ENCODE measurements at regions not wholly inside any gene's neighbourhood (a gene's known extent, or its start where the extent isn't known, plus 50 kb on each side); places are given as distances from the start of the nearest gene placed in this dataset.
A peak's percentile ranks its signal among the peaks of the same experiment; 100 is the strongest.

GRCh38 chr14:51444353-51445000, 204.4 kb downstream of the TMX1 start:
- H3K4me1 ChIP-seq (ENCODE audit: control insufficient read depth, insufficient read depth, low read length, unreplicated experiment) = peaks cover 56% of the 10 kb centered on the region
- no peak overlapping the region for H2AFZ ChIP-seq (ENCODE audit: low read length, unreplicated experiment)
- H3K27ac ChIP-seq (ENCODE audit: low read depth, low read length) = peak overlapping the region; percentile 95
- no peaks in the 10 kb centered on the region for H3K36me3 ChIP-seq (ENCODE audit: insufficient read depth, low read length)
- H3K79me2 ChIP-seq (ENCODE audit: control insufficient read depth, insufficient read depth, low read length, unreplicated experiment) = no peaks in the 10 kb centered on the region
- H3K4me3 ChIP-seq (ENCODE audit: low read depth, low read length) = no peak overlapping the region
- H3K27me3 ChIP-seq (ENCODE audit: insufficient read depth, low read length) = no peaks in the 10 kb centered on the region

GRCh38 chr14:51445001-51445390, 204.9 kb downstream of the TMX1 start:
- H3K27ac ChIP-seq (ENCODE audit: low read depth, low read length) = no peak overlapping the region
- H3K36me3 ChIP-seq (ENCODE audit: insufficient read depth, low read length) = no peaks in the 10 kb centered on the region
- no peaks in the 10 kb centered on the region for H3K79me2 ChIP-seq (ENCODE audit: control insufficient read depth, insufficient read depth, low read length, unreplicated experiment)
- no peaks in the 10 kb centered on the region for H3K27me3 ChIP-seq (ENCODE audit: insufficient read depth, low read length)
- H3K4me1 ChIP-seq (ENCODE audit: control insufficient read depth, insufficient read depth, low read length, unreplicated experiment) = peaks cover 56% of the 10 kb centered on the region
- no peak overlapping the region for H2AFZ ChIP-seq (ENCODE audit: low read length, unreplicated experiment)
- no peak overlapping the region for H3K4me3 ChIP-seq (ENCODE audit: low read depth, low read length)

GRCh38 chr14:51446771-51447170, 204.9 kb upstream of the FRMD6 start:
- Histone ChIP-seq H3K4me3 (ENCODE audit: low read depth, low read length) (no peak overlapping the region), H3K36me3 (ENCODE audit: insufficient read depth, low read length) (no peaks in the 10 kb centered on the region), H2AFZ (ENCODE audit: low read length, unreplicated experiment) (no peak overlapping the region), H3K4me1 (ENCODE audit: control insufficient read depth, insufficient read depth, low read length, unreplicated experiment) (peaks cover 43% of the 10 kb centered on the region), H3K27ac (ENCODE audit: low read depth, low read length) (no peak overlapping the region), H3K79me2 (ENCODE audit: control insufficient read depth, insufficient read depth, low read length, unreplicated experiment) (no peaks in the 10 kb centered on the region), H3K27me3 (ENCODE audit: insufficient read depth, low read length) (no peaks in the 10 kb centered on the region)

GRCh38 chr14:51447411-51447810, 204.3 kb upstream of the FRMD6 start:
- no peak overlapping the region for H2AFZ ChIP-seq (ENCODE audit: low read length, unreplicated experiment)
- H3K4me3 ChIP-seq (ENCODE audit: low read depth, low read length) = no peak overlapping the region
- no peaks in the 10 kb centered on the region for H3K79me2 ChIP-seq (ENCODE audit: control insufficient read depth, insufficient read depth, low read length, unreplicated experiment)
- H3K27ac ChIP-seq (ENCODE audit: low read depth, low read length) = no peak overlapping the region
- H3K4me1 ChIP-seq (ENCODE audit: control insufficient read depth, insufficient read depth, low read length, unreplicated experiment) = peaks cover 36% of the 10 kb centered on the region
- no peaks in the 10 kb centered on the region for H3K36me3 ChIP-seq (ENCODE audit: insufficient read depth, low read length)
- H3K27me3 ChIP-seq (ENCODE audit: insufficient read depth, low read length) = no peaks in the 10 kb centered on the region

GRCh38 chr14:51448831-51449670, 202.7 kb upstream of the FRMD6 start:
- Histone ChIP-seq H3K27ac (ENCODE audit: low read depth, low read length) (no peak overlapping the region), H3K4me3 (ENCODE audit: low read depth, low read length) (no peak overlapping the region), H3K27me3 (ENCODE audit: insufficient read depth, low read length) (no peaks in the 10 kb centered on the region), H3K4me1 (ENCODE audit: control insufficient read depth, insufficient read depth, low read length, unreplicated experiment) (peaks cover 22% of the 10 kb centered on the region), H2AFZ (ENCODE audit: low read length, unreplicated experiment) (no peak overlapping the region), H3K36me3 (ENCODE audit: insufficient read depth, low read length) (no peaks in the 10 kb centered on the region), H3K79me2 (ENCODE audit: control insufficient read depth, insufficient read depth, low read length, unreplicated experiment) (no peaks in the 10 kb centered on the region)

- Histone ChIP-seq H3K27ac (ENCODE audit: low read depth, low read length) (no peak overlapping the region), H3K4me1 (ENCODE audit: control insufficient read depth, insufficient read depth, low read length, unreplicated experiment) (peaks cover 23% of the 10 kb centered on the region), H3K27me3 (ENCODE audit: insufficient read depth, low read length) (no peaks in the 10 kb centered on the region), H2AFZ (ENCODE audit: low read length, unreplicated experiment) (no peak overlapping the region), H3K4me3 (ENCODE audit: low read depth, low read length) (no peak overlapping the region), H3K79me2 (ENCODE audit: control insufficient read depth, insufficient read depth, low read length, unreplicated experiment) (no peaks in the 10 kb centered on the region), H3K36me3 (ENCODE audit: insufficient read depth, low read length) (no peaks in the 10 kb centered on the region)
Measured at GRCh38 chr14:51449681-51450080, 202.0 kb upstream of the FRMD6 start.

GRCh38 chr14:51451561-51451960, 200.1 kb upstream of the FRMD6 start:
- peaks cover 32% of the 10 kb centered on the region for H3K4me1 ChIP-seq (ENCODE audit: control insufficient read depth, insufficient read depth, low read length, unreplicated experiment)
- H3K27ac ChIP-seq (ENCODE audit: low read depth, low read length) = no peak overlapping the region

GRCh38 chr14:51453869-51454268, 197.8 kb upstream of the FRMD6 start:
- Histone ChIP-seq H3K27ac (ENCODE audit: low read depth, low read length) (no peak overlapping the region), H2AFZ (ENCODE audit: low read length, unreplicated experiment) (no peak overlapping the region), H3K4me1 (ENCODE audit: control insufficient read depth, insufficient read depth, low read length, unreplicated experiment) (peaks cover 38% of the 10 kb centered on the region), H3K79me2 (ENCODE audit: control insufficient read depth, insufficient read depth, low read length, unreplicated experiment) (no peaks in the 10 kb centered on the region), H3K27me3 (ENCODE audit: insufficient read depth, low read length) (no peaks in the 10 kb centered on the region), H3K36me3 (ENCODE audit: insufficient read depth, low read length) (no peaks in the 10 kb centered on the region), H3K4me3 (ENCODE audit: low read depth, low read length) (no peak overlapping the region)

More at GRCh38 chr14:51451561-51451960, 200.1 kb upstream of the FRMD6 start:
- Histone ChIP-seq H3K79me2 (ENCODE audit: control insufficient read depth, insufficient read depth, low read length, unreplicated experiment) (no peaks in the 10 kb centered on the region), H2AFZ (ENCODE audit: low read length, unreplicated experiment) (no peak overlapping the region), H3K27me3 (ENCODE audit: insufficient read depth, low read length) (no peaks in the 10 kb centered on the region), H3K4me3 (ENCODE audit: low read depth, low read length) (no peak overlapping the region), H3K36me3 (ENCODE audit: insufficient read depth, low read length) (no peaks in the 10 kb centered on the region)

- no peak overlapping the region for H3K4me3 ChIP-seq (ENCODE audit: low read depth, low read length)
- peaks cover 38% of the 10 kb centered on the region for H3K4me1 ChIP-seq (ENCODE audit: control insufficient read depth, insufficient read depth, low read length, unreplicated experiment)
- H2AFZ ChIP-seq (ENCODE audit: low read length, unreplicated experiment) = no peak overlapping the region
Measured at GRCh38 chr14:51454351-51454750, 197.4 kb upstream of the FRMD6 start.

GRCh38 chr14:51455041-51455835, 196.5 kb upstream of the FRMD6 start:
- Histone ChIP-seq H3K27ac (ENCODE audit: low read depth, low read length) (peak overlapping the region; percentile 9), H3K79me2 (ENCODE audit: control insufficient read depth, insufficient read depth, low read length, unreplicated experiment) (no peaks in the 10 kb centered on the region), H3K36me3 (ENCODE audit: insufficient read depth, low read length) (no peaks in the 10 kb centered on the region), H3K4me1 (ENCODE audit: control insufficient read depth, insufficient read depth, low read length, unreplicated experiment) (peaks cover 41% of the 10 kb centered on the region), H3K4me3 (ENCODE audit: low read depth, low read length) (no peak overlapping the region), H3K27me3 (ENCODE audit: insufficient read depth, low read length) (no peaks in the 10 kb centered on the region), H2AFZ (ENCODE audit: low read length, unreplicated experiment) (no peak overlapping the region)

More at GRCh38 chr14:51454351-51454750, 197.4 kb upstream of the FRMD6 start:
- Histone ChIP-seq H3K79me2 (ENCODE audit: control insufficient read depth, insufficient read depth, low read length, unreplicated experiment) (no peaks in the 10 kb centered on the region), H3K27me3 (ENCODE audit: insufficient read depth, low read length) (no peaks in the 10 kb centered on the region), H3K27ac (ENCODE audit: low read depth, low read length) (no peak overlapping the region), H3K36me3 (ENCODE audit: insufficient read depth, low read length) (no peaks in the 10 kb centered on the region)
